ENCODE measurements at regions not wholly inside any gene's neighbourhood (a gene's known extent, or its start where the extent isn't known, plus 50 kb on each side); places are given as distances from the start of the nearest gene placed in this dataset.

- no peak overlapping the region for H2AFZ ChIP-seq (ENCODE audit: low read depth, low read length)
- H3K4me3 ChIP-seq (ENCODE audit: low read length), result no peak overlapping the region
- no peaks in the 10 kb centered on the region for H3K4me1 ChIP-seq (ENCODE audit: low read length)
- no peak overlapping the region for H3K9ac ChIP-seq (ENCODE audit: low read length)
- no peaks in the 10 kb centered on the region for H4K20me1 ChIP-seq (ENCODE audit: insufficient read depth, low read length)
- no peaks in the 10 kb centered on the region for H3K79me2 ChIP-seq (ENCODE audit: low read length)
- no peak overlapping the region for H3K27ac ChIP-seq (ENCODE audit: low read length)
- no peaks in the 10 kb centered on the region for H3K9me3 ChIP-seq (ENCODE audit: insufficient read depth, low read length)
- H3K36me3 ChIP-seq (replicated peaks; ENCODE audit: low read depth, low read length), result no peaks in the 10 kb centered on the region
- H3K27me3 ChIP-seq (ENCODE audit: low read depth, low read length), result no peaks in the 10 kb centered on the region
- TF ChIP-seq EZH2phosphoT487 (IDR thresholded peaks at IDR 0.05; ENCODE audit: low read depth) (no peak), CTCF (IDR thresholded peaks at IDR 0.05; ENCODE audit: low read depth, low read length) (no peak)
- H3K4me2 ChIP-seq (ENCODE audit: low read length), result no peak overlapping the region
Observed at GRCh38 chr5:29654954-29655353, 1538.5 kb upstream of the CDH6 start.

- no peaks in the 10 kb centered on the region for H3K27me3 ChIP-seq (ENCODE audit: low read depth, low read length)
- H3K9me3 ChIP-seq (ENCODE audit: insufficient read depth, low read length), result no peaks in the 10 kb centered on the region
- no peak for TF ChIP-seq CTCF (IDR thresholded peaks at IDR 0.05; ENCODE audit: low read depth, low read length)
- TF ChIP-seq EZH2phosphoT487 (IDR thresholded peaks at IDR 0.05; ENCODE audit: low read depth), result no peak
- H3K4me1 ChIP-seq (ENCODE audit: low read length), result no peaks in the 10 kb centered on the region
- H3K36me3 ChIP-seq (replicated peaks; ENCODE audit: low read depth, low read length), result no peaks in the 10 kb centered on the region
- no peak overlapping the region for H3K4me3 ChIP-seq (ENCODE audit: low read length)
- H3K9ac ChIP-seq (ENCODE audit: low read length), result no peak overlapping the region
- H3K79me2 ChIP-seq (ENCODE audit: low read length), result no peaks in the 10 kb centered on the region
- no peak overlapping the region for H3K27ac ChIP-seq (ENCODE audit: low read length)
- H2AFZ ChIP-seq (ENCODE audit: low read depth, low read length), result no peak overlapping the region
- no peaks in the 10 kb centered on the region for H4K20me1 ChIP-seq (ENCODE audit: insufficient read depth, low read length)
- no peak overlapping the region for H3K4me2 ChIP-seq (ENCODE audit: low read length)
Observed at GRCh38 chr5:29649321-29649720, 1544.2 kb upstream of the CDH6 start.

- Histone ChIP-seq H3K4me3 (ENCODE audit: low read length) (no peak overlapping the region), H3K27me3 (ENCODE audit: low read depth, low read length) (no peaks in the 10 kb centered on the region), H3K79me2 (ENCODE audit: low read length) (no peaks in the 10 kb centered on the region)
Observed at GRCh38 chr5:29642601-29643000, 1550.9 kb upstream of the CDH6 start.

DNA sequence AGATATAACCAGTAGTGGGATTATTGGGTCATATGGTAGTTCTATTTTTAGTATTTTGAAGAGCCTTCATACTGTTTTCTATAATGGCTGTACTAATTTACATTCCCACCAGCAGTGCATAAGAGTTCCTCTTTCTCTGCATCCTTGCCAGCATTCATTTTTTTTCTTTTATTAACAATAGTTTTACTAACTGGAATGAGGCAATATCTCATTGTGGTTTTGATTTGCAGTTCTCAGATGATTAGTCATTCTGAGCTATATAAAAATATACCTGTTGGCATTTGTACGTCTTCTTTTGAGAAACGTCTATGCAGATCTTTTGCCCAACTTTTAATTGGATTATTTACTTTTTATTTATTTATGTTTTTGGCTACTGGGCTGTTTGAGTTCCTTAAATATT lies 1579.3 kb upstream of the CDH6 start:
- Histone ChIP-seq H3K27ac (ENCODE audit: low read length) (no peak overlapping the region), H4K20me1 (ENCODE audit: insufficient read depth, low read length) (no peaks in the 10 kb centered on the region), H3K4me1 (ENCODE audit: low read length) (no peaks in the 10 kb centered on the region), H3K4me2 (ENCODE audit: low read length) (no peak overlapping the region), H3K9me3 (ENCODE audit: insufficient read depth, low read length) (no peaks in the 10 kb centered on the region), H3K4me3 (ENCODE audit: low read length) (no peak overlapping the region), H2AFZ (ENCODE audit: low read depth, low read length) (no peak overlapping the region), H3K36me3 (replicated peaks; ENCODE audit: low read depth, low read length) (no peaks in the 10 kb centered on the region), H3K79me2 (ENCODE audit: low read length) (no peaks in the 10 kb centered on the region), H3K27me3 (ENCODE audit: low read depth, low read length) (no peaks in the 10 kb centered on the region), H3K9ac (ENCODE audit: low read length) (no peak overlapping the region)
- TF ChIP-seq CTCF (IDR thresholded peaks at IDR 0.05; ENCODE audit: low read depth, low read length) (no peak), EZH2phosphoT487 (IDR thresholded peaks at IDR 0.05; ENCODE audit: low read depth) (no peak)

More at GRCh38 chr5:29642601-29643000, 1550.9 kb upstream of the CDH6 start:
- Histone ChIP-seq H3K4me2 (ENCODE audit: low read length) (no peak overlapping the region), H3K27ac (ENCODE audit: low read length) (no peak overlapping the region), H3K4me1 (ENCODE audit: low read length) (no peaks in the 10 kb centered on the region), H3K9me3 (ENCODE audit: insufficient read depth, low read length) (no peaks in the 10 kb centered on the region), H3K36me3 (replicated peaks; ENCODE audit: low read depth, low read length) (no peaks in the 10 kb centered on the region), H4K20me1 (ENCODE audit: insufficient read depth, low read length) (no peaks in the 10 kb centered on the region), H2AFZ (ENCODE audit: low read depth, low read length) (no peak overlapping the region), H3K9ac (ENCODE audit: low read length) (no peak overlapping the region)
- TF ChIP-seq CTCF (IDR thresholded peaks at IDR 0.05; ENCODE audit: low read depth, low read length) (no peak), EZH2phosphoT487 (IDR thresholded peaks at IDR 0.05; ENCODE audit: low read depth) (no peak)

Measured in OCI-LY3 (cell line).